Endothelial cell of umbilical vein (primary cell): ENCODE measurements at regions not wholly inside any gene's neighbourhood (a gene's known extent, or its start where the extent isn't known, plus 50 kb on each side); places are given as distances from the start of the nearest gene placed in this dataset.

Source experiments
- CTCF ChIP-seq, 2 donors: IDR thresholded peaks; 1 replicate in 1 of 2; 2 replicates in 1 of 2; pipeline ENCODE4 v1.5.1; 2011; ENCODE audit warnings: low read length in 2 of 2, mild to moderate bottlenecking in 2 of 2, moderate library complexity in 2 of 2, control low read depth in 1 of 2, inconsistent platforms in 1 of 2, low read depth in 1 of 2; ENCODE audit not compliant: insufficient read depth in 1 of 2; ENCODE audit errors: extremely low read depth in 1 of 2
- EZH2 ChIP-seq: IDR thresholded peaks from 2 replicates; pipeline ENCODE4 v1.6.1; 2012; ENCODE audit warnings: borderline replicate concordance, low read depth, mild to moderate bottlenecking, moderate library complexity, low read length, inconsistent platforms; ENCODE audit not compliant: severe bottlenecking
- FOS ChIP-seq: IDR thresholded peaks from 2 replicates; pipeline ENCODE4 v1.6.1; 2011; ENCODE audit warnings: mild to moderate bottlenecking, low read length, moderate library complexity, borderline replicate concordance; ENCODE audit not compliant: insufficient read depth
- GATA2 ChIP-seq: IDR thresholded peaks from 2 replicates; pipeline ENCODE4 v1.7.0; 2011; ENCODE audit warnings: low read depth, mild to moderate bottlenecking, moderate library complexity, mixed read lengths, low read length; ENCODE audit not compliant: insufficient read length, insufficient read depth
- JUN ChIP-seq: IDR thresholded peaks from 2 replicates; pipeline ENCODE4 v1.6.1; 2011; ENCODE audit warnings: borderline replicate concordance, low read depth; ENCODE audit not compliant: insufficient read length, insufficient read depth
- MAX ChIP-seq: IDR thresholded peaks from 2 replicates; pipeline ENCODE4 v1.6.1; 2011; ENCODE audit not compliant: insufficient read depth, insufficient read length
- MYC ChIP-seq: IDR thresholded peaks from one replicate; pipeline ENCODE4 v1.6.1; 2011; ENCODE audit warnings: mild to moderate bottlenecking, low read depth, low read length
- POLR2A ChIP-seq: IDR thresholded peaks from 2 replicates; pipeline ENCODE4 v1.6.1; 2012; ENCODE audit warnings: low read depth, mild to moderate bottlenecking, control low read depth, low read length
- POLR2AphosphoS5 ChIP-seq: IDR thresholded peaks from 2 replicates; pipeline ENCODE4 v1.6.1; 2012; ENCODE audit warnings: low read depth, mild to moderate bottlenecking, control low read depth, low read length, moderate library complexity; ENCODE audit not compliant: insufficient read depth

GRCh38 chr7:110058401-110058800 is 1032.5 kb upstream of the LRRN3 start:
- TF ChIP-seq POLR2AphosphoS5, result no peak
- no peak for TF ChIP-seq POLR2A
- TF ChIP-seq CTCF (IDR thresholded peaks at IDR 0.05; ENCODE audit: extremely low read depth in 1 of 2, insufficient read depth in 1 of 2, low read depth in 1 of 2, low read length in 2 of 2), result no peak
- no peak for TF ChIP-seq EZH2
- no peak for TF ChIP-seq JUN
- TF ChIP-seq MAX, result no peak
- no peak for TF ChIP-seq MYC
- no peak for TF ChIP-seq GATA2
- TF ChIP-seq FOS, result no peak
